ENCODE measurements at regions not wholly inside any gene's neighbourhood (a gene's known extent, or its start where the extent isn't known, plus 50 kb on each side); places are given as distances from the start of the nearest gene placed in this dataset.

DNA sequence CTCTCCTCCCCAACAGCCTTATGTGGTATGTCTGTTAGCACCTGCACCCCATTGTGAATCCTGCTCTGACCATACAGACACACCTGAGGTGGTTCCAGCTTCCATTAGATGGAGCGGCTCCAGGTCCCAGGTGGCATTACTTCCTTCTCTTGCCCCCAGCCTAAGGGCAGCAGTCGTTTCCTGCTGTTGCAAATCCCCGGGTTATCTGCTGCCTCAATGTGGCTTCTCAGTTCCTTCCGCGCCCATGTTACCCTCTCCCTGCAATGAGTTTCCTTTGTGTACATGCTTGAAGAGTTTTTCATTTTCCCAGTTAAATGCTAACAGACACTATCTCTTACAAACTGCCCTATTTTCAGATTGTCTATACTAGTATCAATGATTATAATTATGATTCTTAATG, 62.8 kb upstream of the PRKCQ start:
- TF ChIP-seq CEBPB (IDR thresholded peaks at IDR 0.05) = no peak
- TF ChIP-seq, protein P1, sequence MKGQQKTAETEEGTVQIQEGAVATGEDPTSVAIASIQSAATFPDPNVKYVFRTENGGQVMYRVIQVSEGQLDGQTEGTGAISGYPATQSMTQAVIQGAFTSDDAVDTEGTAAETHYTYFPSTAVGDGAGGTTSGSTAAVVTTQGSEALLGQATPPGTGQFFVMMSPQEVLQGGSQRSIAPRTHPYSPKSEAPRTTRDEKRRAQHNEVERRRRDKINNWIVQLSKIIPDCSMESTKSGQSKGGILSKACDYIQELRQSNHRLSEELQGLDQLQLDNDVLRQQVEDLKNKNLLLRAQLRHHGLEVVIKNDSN (IDR thresholded peaks at IDR 0.05) = no peak
- TF ChIP-seq, protein P2, sequence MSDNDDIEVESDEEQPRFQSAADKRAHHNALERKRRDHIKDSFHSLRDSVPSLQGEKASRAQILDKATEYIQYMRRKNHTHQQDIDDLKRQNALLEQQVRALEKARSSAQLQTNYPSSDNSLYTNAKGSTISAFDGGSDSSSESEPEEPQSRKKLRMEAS (IDR thresholded peaks at IDR 0.05) = no peak
- no peak for TF ChIP-seq NFIC (IDR thresholded peaks at IDR 0.05)
- no peak for TF ChIP-seq TCF12 (IDR thresholded peaks at IDR 0.05; ENCODE audit: low read depth)
- TF ChIP-seq TEAD4 (IDR thresholded peaks at IDR 0.05) = no peak
- no peak for TF ChIP-seq FOXM1 (IDR thresholded peaks at IDR 0.05; ENCODE audit: borderline replicate concordance, low read depth)
- TF ChIP-seq, protein P3, sequence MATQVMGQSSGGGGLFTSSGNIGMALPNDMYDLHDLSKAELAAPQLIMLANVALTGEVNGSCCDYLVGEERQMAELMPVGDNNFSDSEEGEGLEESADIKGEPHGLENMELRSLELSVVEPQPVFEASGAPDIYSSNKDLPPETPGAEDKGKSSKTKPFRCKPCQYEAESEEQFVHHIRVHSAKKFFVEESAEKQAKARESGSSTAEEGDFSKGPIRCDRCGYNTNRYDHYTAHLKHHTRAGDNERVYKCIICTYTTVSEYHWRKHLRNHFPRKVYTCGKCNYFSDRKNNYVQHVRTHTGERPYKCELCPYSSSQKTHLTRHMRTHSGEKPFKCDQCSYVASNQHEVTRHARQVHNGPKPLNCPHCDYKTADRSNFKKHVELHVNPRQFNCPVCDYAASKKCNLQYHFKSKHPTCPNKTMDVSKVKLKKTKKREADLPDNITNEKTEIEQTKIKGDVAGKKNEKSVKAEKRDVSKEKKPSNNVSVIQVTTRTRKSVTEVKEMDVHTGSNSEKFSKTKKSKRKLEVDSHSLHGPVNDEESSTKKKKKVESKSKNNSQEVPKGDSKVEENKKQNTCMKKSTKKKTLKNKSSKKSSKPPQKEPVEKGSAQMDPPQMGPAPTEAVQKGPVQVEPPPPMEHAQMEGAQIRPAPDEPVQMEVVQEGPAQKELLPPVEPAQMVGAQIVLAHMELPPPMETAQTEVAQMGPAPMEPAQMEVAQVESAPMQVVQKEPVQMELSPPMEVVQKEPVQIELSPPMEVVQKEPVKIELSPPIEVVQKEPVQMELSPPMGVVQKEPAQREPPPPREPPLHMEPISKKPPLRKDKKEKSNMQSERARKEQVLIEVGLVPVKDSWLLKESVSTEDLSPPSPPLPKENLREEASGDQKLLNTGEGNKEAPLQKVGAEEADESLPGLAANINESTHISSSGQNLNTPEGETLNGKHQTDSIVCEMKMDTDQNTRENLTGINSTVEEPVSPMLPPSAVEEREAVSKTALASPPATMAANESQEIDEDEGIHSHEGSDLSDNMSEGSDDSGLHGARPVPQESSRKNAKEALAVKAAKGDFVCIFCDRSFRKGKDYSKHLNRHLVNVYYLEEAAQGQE (IDR thresholded peaks at IDR 0.05; ENCODE audit: low read depth) = no peak
- TF ChIP-seq EGR1 (IDR thresholded peaks at IDR 0.05) = no peak
- TF ChIP-seq CREB1 (IDR thresholded peaks at IDR 0.05; ENCODE audit: low read depth) = no peak
- no peak for TF ChIP-seq TAF1 (IDR thresholded peaks at IDR 0.05; ENCODE audit: low read depth)
- no peak for TF ChIP-seq ZBTB7A (IDR thresholded peaks at IDR 0.05; ENCODE audit: low read depth)
- no peak for TF ChIP-seq RAD21 (IDR thresholded peaks at IDR 0.05; ENCODE audit: low read depth)

DNA sequence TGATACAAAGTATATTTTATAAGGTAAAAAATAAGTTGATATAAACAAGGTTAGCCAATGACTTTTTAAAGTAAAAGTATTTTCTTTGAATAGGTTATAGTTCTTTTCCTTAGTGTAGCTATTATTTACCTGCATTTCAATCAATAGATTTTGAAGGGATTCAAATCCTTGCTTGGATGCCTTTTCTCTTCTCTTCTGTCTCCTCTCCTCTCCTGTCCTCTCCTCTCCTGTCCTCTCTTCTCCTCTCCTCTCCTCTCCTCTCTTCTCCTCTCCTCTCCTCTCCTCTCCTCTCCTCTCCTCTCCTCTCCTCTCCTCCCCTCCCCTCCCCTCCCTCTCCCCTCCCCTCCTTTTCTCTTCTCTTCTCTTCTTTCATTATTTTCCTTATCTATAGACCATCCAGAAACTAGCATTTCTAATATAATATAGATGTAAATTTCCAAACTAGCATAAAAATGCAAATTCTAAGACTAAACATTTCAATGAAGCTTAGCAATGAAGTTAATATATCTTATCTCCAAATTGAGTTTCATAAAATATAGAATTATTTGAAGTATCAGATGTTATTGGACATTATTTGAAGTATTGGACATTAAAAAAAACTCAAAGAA, 60.5 kb upstream of the PRKCQ start:
- TF ChIP-seq, protein P3 (IDR thresholded peaks at IDR 0.05; ENCODE audit: low read depth) = no peak
- no peak for TF ChIP-seq CEBPB (IDR thresholded peaks at IDR 0.05)
- TF ChIP-seq RAD21 (IDR thresholded peaks at IDR 0.05; ENCODE audit: low read depth) = no peak
- no peak for TF ChIP-seq CREB1 (IDR thresholded peaks at IDR 0.05; ENCODE audit: low read depth)
- TF ChIP-seq EGR1 (IDR thresholded peaks at IDR 0.05) = no peak
- no peak for TF ChIP-seq YY1 (IDR thresholded peaks at IDR 0.05; ENCODE audit: low read depth)
- TF ChIP-seq TCF12 (IDR thresholded peaks at IDR 0.05; ENCODE audit: low read depth) = no peak

DNA sequence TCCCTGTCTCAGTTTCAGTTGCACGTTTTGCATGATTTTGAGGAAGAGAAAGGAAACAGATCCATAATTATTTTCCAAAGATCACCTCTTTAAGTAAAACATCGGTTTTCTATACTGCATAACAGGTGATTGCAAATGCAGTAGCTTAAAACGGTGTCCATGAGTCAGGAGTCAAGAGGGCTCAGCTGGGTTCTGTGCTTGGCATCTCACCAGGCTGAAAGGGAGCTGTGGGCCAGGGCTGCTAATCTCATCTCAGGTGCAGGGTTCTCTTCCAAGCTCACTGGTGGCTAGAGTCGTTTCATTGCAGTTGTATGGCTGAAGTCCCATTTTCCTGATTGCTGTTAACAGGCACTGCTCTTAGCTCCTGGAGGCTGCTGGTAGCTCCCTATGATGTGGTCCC, 57.0 kb upstream of the PRKCQ start:
- TF ChIP-seq, protein P1 (IDR thresholded peaks at IDR 0.05) = no peak
- TF ChIP-seq FOXM1 (IDR thresholded peaks at IDR 0.05; ENCODE audit: borderline replicate concordance, low read depth) (no peak), EGR1 (IDR thresholded peaks at IDR 0.05) (no peak)
- TF ChIP-seq, protein P2 (IDR thresholded peaks at IDR 0.05) = no peak

DNA sequence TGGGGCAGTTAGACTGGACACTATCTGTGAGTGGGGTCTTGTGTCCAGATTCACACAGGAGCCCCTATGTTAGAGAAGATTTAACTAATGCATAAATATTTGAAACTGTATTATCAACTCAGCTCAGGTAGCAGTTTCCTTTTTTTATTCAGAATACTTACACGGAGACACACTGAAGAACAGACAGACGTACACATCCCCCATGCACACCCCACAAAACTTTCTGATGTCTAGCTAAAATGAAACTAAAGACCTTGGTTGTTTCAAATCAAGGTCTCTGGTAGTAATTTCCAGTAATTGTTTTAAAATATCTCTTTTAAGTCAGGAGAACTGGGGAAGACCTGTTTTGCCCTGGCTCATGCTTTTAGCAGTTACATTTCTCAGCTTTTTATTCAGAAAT, 55.7 kb upstream of the PRKCQ start:
- TF ChIP-seq TAF1 (IDR thresholded peaks at IDR 0.05; ENCODE audit: low read depth) = no peak
- TF ChIP-seq, protein P1 (IDR thresholded peaks at IDR 0.05) = no peak
- no peak for TF ChIP-seq CEBPB (IDR thresholded peaks at IDR 0.05)
- TF ChIP-seq, protein P3 (IDR thresholded peaks at IDR 0.05; ENCODE audit: low read depth) = no peak
- no peak for TF ChIP-seq YY1 (IDR thresholded peaks at IDR 0.05; ENCODE audit: low read depth)
- TF ChIP-seq TCF12 (IDR thresholded peaks at IDR 0.05; ENCODE audit: low read depth) = no peak
- no peak for TF ChIP-seq CREB1 (IDR thresholded peaks at IDR 0.05; ENCODE audit: low read depth)
- no peak for TF ChIP-seq EP300 (IDR thresholded peaks at IDR 0.05; ENCODE audit: borderline replicate concordance)
- no peak for TF ChIP-seq EGR1 (IDR thresholded peaks at IDR 0.05)

All from Ishikawa (cell line).